Fibroblast of pulmonary artery (primary cell): ENCODE measurements at regions not wholly inside any gene's neighbourhood (a gene's known extent, or its start where the extent isn't known, plus 50 kb on each side); places are given as distances from the start of the nearest gene placed in this dataset.

Source experiments
- DNase-seq: peaks from one replicate; pipeline ENCODE4 v3.0.0-alpha.2; 2010; ENCODE audit warnings: low read depth
- H3K4me3 ChIP-seq: replicated peaks from 2 replicates; pipeline ENCODE4 v1.5.1; 2011; ENCODE audit warnings: low read depth, mild to moderate bottlenecking, control low read depth, low read length, moderate library complexity
- TF ChIP-seq, protein P1 (sequence below): IDR thresholded peaks from 2 replicates; pipeline ENCODE4 v1.5.1; 2011; ENCODE audit warnings: mild to moderate bottlenecking, control low read depth, low read length, inconsistent platforms; ENCODE audit errors: missing control alignments

DNA sequence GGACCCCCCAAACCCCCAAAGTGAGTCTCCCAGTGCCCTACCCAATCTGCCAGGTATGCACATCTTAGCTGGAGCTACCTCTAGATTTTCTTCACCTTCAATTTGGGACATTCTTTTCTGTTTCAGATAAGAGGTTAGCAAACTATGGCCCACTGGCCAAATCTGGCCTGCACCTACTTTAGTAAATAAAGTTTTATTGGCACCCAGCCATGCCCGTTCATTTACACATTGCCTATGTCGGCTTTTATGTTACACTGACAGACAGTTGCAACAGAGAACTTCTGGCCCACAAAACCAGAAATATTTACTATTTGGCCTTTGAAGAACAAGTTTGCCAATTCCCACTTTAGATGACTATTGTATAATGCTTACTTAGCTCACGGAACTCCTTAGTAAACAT lies 55.9 kb upstream of the STX16 start:
- TF ChIP-seq, protein P1, sequence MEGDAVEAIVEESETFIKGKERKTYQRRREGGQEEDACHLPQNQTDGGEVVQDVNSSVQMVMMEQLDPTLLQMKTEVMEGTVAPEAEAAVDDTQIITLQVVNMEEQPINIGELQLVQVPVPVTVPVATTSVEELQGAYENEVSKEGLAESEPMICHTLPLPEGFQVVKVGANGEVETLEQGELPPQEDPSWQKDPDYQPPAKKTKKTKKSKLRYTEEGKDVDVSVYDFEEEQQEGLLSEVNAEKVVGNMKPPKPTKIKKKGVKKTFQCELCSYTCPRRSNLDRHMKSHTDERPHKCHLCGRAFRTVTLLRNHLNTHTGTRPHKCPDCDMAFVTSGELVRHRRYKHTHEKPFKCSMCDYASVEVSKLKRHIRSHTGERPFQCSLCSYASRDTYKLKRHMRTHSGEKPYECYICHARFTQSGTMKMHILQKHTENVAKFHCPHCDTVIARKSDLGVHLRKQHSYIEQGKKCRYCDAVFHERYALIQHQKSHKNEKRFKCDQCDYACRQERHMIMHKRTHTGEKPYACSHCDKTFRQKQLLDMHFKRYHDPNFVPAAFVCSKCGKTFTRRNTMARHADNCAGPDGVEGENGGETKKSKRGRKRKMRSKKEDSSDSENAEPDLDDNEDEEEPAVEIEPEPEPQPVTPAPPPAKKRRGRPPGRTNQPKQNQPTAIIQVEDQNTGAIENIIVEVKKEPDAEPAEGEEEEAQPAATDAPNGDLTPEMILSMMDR, result no peak
- H3K4me3 ChIP-seq, result no peak overlapping the region
- DNase-seq, result no peak

DNA sequence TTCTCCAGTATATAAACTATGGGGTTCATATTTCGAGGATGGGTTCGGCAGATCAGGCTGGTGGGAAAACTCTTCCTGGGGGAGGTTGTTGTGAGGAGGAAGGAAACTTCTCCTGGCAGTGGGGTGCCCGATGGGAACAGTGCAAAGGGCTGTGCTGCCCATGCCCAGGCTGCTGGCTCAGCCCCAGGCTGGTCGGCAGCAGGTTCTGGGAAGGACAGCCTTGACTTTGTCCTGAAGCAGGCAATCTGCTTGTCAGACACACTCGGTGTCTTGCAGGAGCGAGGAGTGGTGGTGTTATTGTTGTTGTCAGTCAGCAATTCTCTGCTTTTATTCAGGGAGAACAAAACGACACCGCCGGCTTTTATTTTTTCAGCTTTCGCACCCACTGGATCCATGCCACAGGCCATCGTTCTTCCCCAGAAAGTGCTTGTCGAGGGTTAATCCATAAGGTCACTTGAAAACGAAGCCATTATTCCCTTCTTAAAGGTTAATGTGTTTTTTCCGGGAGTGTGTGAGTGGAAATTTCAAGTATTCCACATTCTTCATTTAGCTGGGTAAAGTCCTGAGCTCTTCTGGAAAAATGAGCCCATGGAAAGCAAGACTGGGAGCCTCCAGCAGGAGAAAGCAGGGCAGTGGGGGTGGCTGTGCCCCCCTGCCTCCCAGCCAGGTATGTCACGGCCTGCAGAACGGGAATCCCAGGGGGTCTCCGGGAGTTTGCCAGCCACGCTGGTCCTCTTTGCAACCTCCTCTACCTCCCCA lies 57.0 kb upstream of the STX16 start:
- DNase-seq, result no peak
- TF ChIP-seq, protein P1, result no peak

DNA sequence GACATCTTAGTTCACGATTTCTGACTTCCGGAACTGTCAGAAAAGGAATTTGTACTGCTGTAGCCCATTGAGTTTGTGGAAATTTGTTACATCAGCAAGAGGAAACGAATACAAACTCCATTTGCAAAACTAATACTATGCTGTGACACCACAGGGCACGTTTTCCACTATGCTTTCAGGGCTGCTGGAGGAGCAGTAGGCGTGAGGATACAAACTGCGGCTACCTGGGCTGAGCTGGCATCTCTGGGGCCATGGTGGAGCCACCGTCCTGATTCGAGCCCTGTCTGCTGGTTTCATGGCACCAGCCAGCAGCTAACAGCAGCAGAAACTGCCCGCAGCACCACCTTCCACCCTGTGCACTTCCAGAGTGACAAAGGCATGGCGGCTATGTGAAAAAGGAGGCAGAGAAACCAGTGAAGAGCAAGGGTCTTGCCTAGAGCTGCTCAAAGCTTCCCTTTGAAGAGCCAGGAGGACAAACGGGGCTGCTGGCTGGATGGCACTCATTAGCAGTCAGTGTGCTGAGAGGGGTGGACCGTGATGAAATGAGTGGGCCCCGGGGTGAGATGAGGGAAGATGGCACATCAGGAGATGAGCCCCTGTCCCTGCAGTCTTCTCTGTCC lies 58.9 kb upstream of the STX16 start:
- no peak overlapping the region for H3K4me3 ChIP-seq
- TF ChIP-seq, protein P1, result no peak
- no peak for DNase-seq

More for the DNA sequence above, 57.0 kb upstream of the STX16 start:
- no peak overlapping the region for H3K4me3 ChIP-seq

DNA sequence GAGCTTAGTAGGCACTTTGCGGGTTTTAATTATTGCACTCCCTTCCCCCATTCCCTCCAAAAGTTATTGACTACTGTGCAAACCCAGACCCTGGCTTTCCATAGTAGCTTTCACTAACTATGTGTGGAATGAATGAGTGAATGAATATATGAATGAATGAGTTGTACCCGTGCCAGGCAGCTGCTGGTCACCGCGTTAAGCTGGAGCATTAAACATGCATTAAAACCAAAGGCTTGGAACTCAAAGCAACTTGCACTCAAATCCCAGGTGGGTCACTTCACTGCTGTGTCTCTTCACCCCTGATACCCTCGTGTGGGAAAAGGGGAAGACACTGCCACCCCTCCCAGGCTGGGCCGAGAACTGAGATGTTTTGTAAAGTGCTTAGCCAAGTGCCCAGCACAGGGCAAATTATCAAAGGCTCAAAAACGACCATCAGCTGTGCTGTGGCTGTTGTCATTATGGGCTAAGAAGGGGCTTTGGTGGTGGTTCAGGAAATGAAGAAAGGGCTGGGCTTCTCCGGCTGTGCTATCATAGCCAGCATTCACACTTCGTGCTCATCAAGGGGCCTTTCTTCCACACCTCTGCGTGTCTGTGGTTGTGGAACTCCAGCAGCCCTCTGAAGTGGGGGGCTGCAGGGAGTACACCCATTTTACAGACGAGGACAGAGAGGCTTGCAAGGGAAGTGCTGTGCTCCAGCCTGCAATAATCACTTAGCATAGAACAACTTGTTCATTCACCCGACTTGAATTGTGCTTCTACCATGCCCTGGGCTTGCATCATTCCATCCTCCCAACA lies 60.2 kb upstream of the STX16 start:
- no peak for DNase-seq
- TF ChIP-seq, protein P1, result no peak
- H3K4me3 ChIP-seq, result no peak overlapping the region

DNA sequence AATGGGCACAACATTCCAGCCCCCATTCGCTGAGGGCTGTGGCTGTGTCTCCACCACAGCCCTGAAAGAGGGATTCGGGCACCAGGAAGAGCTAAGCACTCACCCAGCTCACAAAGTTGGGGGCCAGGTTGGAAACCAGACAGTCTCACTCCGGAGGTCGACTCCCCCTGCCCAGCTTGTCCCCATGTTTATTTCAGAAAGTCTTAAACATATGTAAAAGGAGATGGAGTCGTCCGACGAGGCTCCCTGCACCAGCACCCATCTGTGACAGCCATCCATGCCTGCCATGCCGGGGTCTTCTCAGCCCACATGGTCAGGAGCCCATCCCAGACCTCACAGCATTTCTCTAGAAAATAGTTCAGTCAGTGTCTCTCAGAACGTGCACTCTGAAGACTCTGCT lies 63.6 kb upstream of the STX16 start:
- TF ChIP-seq, protein P1, result no peak
- no peak overlapping the region for H3K4me3 ChIP-seq
- no peak for DNase-seq

DNA sequence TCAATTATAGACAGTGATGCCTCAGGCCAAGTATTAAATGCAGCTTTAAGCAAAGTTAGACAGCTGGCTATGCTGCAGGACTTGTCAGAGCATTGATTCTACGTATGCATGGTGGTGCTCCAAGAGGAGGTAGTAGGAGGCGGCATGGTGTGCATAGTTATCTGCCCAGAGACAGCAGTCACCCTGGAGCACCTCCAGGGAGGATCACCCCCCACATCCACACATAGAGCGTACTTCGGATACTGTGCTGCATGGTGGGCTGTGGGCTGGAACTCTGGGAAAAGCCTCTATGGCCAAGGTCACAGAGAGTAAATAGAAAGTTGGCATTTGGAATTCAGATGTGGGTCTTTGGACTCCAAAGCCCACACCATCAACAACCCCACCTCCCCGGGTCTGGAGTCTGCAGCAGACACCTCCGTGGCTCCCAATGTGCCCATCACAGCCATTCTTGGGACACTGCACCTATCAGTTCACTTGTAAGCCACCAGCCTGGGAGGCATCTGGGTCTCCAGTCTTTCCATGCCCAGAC lies 64.5 kb upstream of the STX16 start:
- no peak overlapping the region for H3K4me3 ChIP-seq
- no peak for DNase-seq
- TF ChIP-seq, protein P1, result no peak
